Immature natural killer cell (primary cell): ENCODE measurements at regions not wholly inside any gene's neighbourhood (a gene's known extent, or its start where the extent isn't known, plus 50 kb on each side); places are given as distances from the start of the nearest gene placed in this dataset.

Experiments
- DNase-seq, 3 donors: peaks; one replicate each; pipeline ENCODE4 v3.0.0; 2022; ENCODE audit warnings: mixed read lengths in 1 of 3
- H3K27ac Mint-ChIP-seq, 6 donors: one replicate each; pipeline ENCODE4 v1.8.0; 2020; ENCODE audit warnings: mixed read lengths in 6 of 6, mild to moderate bottlenecking in 5 of 6, inconsistent platforms in 4 of 6, moderate library complexity in 3 of 6
- H3K27me3 Mint-ChIP-seq, 3 donors: one replicate each; pipeline ENCODE4 v1.8.0; 2020 to 2021; ENCODE audit warnings: low read depth in 3 of 3, mild to moderate bottlenecking in 3 of 3, mixed read lengths in 3 of 3, moderate library complexity in 3 of 3, inconsistent platforms in 1 of 3
- H3K36me3 Mint-ChIP-seq, 3 donors: one replicate each; pipeline ENCODE4 v1.8.0; 2020; ENCODE audit warnings: mixed read lengths in 3 of 3, inconsistent platforms in 2 of 3, mild to moderate bottlenecking in 2 of 3
- H3K4me1 Mint-ChIP-seq, 2 donors: one replicate each; pipeline ENCODE4 v1.8.0; 2020; ENCODE audit warnings: inconsistent platforms in 2 of 2, mild to moderate bottlenecking in 2 of 2, mixed read lengths in 2 of 2, moderate library complexity in 1 of 2
- H3K4me3 Mint-ChIP-seq, 5 donors: one replicate each; pipeline ENCODE4 v1.8.0; 2020; ENCODE audit warnings: mild to moderate bottlenecking in 5 of 5, mixed read lengths in 5 of 5, inconsistent platforms in 3 of 5, moderate library complexity in 3 of 5
- H3K9me3 Mint-ChIP-seq, 6 donors: one replicate each; pipeline ENCODE4 v1.8.0; 2020; ENCODE audit warnings: mild to moderate bottlenecking in 6 of 6, mixed read lengths in 6 of 6, inconsistent platforms in 4 of 6, moderate library complexity in 3 of 6

GRCh38 chr12:127774828-127775227 is 492.1 kb upstream of the TMEM132C start:
- Mint-ChIP-seq H3K27me3 (peaks cover 0 to 4% (median 3%) of the 10 kb centered on the region in 3 donors), H3K36me3 (no peaks in the 10 kb centered on the region)

GRCh38 chr12:127779301-127780045 is 487.5 kb upstream of the TMEM132C start:
- Mint-ChIP-seq H3K4me1 (no peaks in the 10 kb centered on the region), H3K27me3 (peaks cover 0 to 3% (median 2%) of the 10 kb centered on the region in 3 donors), H3K27ac (no peak overlapping the region), H3K9me3 (peaks cover 0 to 4% (median 0%) of the 10 kb centered on the region in 6 donors), H3K4me3 (no peak overlapping the region), H3K36me3 (no peaks in the 10 kb centered on the region)
- DNase-seq, result no peak

More at GRCh38 chr12:127774828-127775227, 492.1 kb upstream of the TMEM132C start:
- no peak for DNase-seq
- Mint-ChIP-seq H3K27ac (no peak overlapping the region), H3K4me1 (no peaks in the 10 kb centered on the region), H3K9me3 (peaks cover 0 to 5% (median 0%) of the 10 kb centered on the region in 6 donors), H3K4me3 (no peak overlapping the region)

DNA sequence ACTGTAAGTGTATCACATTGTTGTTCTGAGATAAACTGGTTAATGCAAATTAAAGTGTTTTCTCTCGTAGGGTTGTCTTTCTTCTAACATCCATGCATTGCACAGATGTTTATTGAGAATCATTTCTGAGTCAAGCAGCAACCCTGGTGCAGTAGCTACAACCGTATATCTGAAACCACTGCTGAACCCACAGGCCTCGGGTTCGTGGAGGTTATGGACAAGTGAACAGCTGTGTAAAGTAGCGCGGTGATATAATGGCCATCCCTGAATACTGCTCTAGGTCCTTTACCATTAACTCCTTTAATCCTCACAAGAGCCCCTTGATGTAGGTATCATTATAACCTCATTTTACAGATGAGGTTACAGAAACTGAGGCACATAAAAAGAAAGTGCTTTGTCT is 486.1 kb upstream of the TMEM132C start:
- H3K27ac Mint-ChIP-seq, result no peak overlapping the region
- peaks cover 0 to 3% (median 2%) of the 10 kb centered on the region in 3 donors for H3K27me3 Mint-ChIP-seq
- H3K4me1 Mint-ChIP-seq, result no peaks in the 10 kb centered on the region
- H3K4me3 Mint-ChIP-seq, result no peak overlapping the region
- no peaks in the 10 kb centered on the region for H3K36me3 Mint-ChIP-seq
- no peak for DNase-seq
- peaks cover 0 to 7% (median 0%) of the 10 kb centered on the region in 6 donors for H3K9me3 Mint-ChIP-seq

GRCh38 chr12:127781336-127781735 is 485.6 kb upstream of the TMEM132C start:
- Mint-ChIP-seq H3K36me3 (no peaks in the 10 kb centered on the region), H3K27me3 (peaks cover 0 to 3% (median 2%) of the 10 kb centered on the region in 3 donors), H3K27ac (no peak overlapping the region), H3K4me1 (no peaks in the 10 kb centered on the region), H3K9me3 (peaks cover 0 to 7% (median under 1%) of the 10 kb centered on the region in 6 donors), H3K4me3 (no peak overlapping the region)
- DNase-seq, result no peak

DNA sequence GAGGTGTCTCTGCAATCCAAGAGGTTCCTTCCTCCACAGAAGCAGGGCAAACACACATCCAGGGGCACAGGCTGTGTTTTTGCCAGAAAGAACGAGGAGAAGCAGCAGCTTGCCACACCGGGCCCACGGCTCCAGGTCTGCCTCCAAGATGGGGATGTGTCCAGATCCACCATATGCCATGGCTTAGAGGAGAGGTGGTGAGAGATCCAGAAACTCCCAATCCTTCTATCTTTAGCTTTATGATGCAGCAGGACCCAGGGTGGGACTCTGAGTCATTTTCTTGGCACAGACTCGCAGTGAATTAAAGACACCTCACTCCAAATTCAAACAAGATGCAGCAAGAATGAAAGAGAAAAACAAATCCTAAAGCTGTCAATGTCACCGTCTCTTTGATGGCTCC is 481.4 kb upstream of the TMEM132C start:
- peaks cover 0 to 1% (median 0%) of the 10 kb centered on the region in 3 donors for H3K27me3 Mint-ChIP-seq
- H3K27ac Mint-ChIP-seq, result no peak overlapping the region
- H3K36me3 Mint-ChIP-seq, result no peaks in the 10 kb centered on the region
- no peak for DNase-seq
- no peaks in the 10 kb centered on the region for H3K4me1 Mint-ChIP-seq
- no peak overlapping the region for H3K4me3 Mint-ChIP-seq
- peaks cover 0 to 15% (median 2%) of the 10 kb centered on the region in 6 donors for H3K9me3 Mint-ChIP-seq

GRCh38 chr12:127785986-127786590 is 480.9 kb upstream of the TMEM132C start:
- H3K9me3 Mint-ChIP-seq, result peaks cover 0 to 15% (median 2%) of the 10 kb centered on the region in 6 donors

DNA sequence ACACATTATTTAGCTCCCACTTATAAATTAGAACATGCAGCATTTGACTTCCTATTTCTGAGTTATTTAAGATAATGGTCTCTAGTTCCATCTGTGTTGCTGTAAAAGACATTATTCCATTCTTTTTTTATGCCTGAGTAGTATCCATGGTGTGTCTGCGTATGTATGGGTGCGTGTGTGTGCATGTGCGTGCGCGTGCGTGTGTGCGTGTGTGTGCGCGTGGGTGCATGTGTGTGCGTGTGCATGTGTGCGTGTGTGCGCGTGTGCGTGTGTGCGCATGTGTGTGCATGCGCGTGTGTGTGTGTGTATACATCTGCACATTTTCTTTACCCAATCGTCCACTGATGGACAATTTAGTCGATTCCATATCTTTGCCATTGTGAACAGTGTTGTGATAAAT is 479.4 kb upstream of the TMEM132C start:
- Mint-ChIP-seq H3K9me3 (peaks cover 0 to 15% (median 3%) of the 10 kb centered on the region in 6 donors), H3K27me3 (peaks cover 0 to 1% (median 0%) of the 10 kb centered on the region in 3 donors), H3K36me3 (no peaks in the 10 kb centered on the region), H3K4me1 (no peaks in the 10 kb centered on the region), H3K27ac (no peak overlapping the region), H3K4me3 (no peak overlapping the region)
- DNase-seq, result no peak

More at GRCh38 chr12:127785986-127786590, 480.9 kb upstream of the TMEM132C start:
- H3K36me3 Mint-ChIP-seq, result no peaks in the 10 kb centered on the region
- H3K4me3 Mint-ChIP-seq, result no peak overlapping the region
- peaks cover 0 to 1% (median 0%) of the 10 kb centered on the region in 3 donors for H3K27me3 Mint-ChIP-seq
- H3K27ac Mint-ChIP-seq, result no peak overlapping the region
- no peak for DNase-seq
- no peaks in the 10 kb centered on the region for H3K4me1 Mint-ChIP-seq

- H3K4me1 Mint-ChIP-seq, result no peaks in the 10 kb centered on the region
- H3K27ac Mint-ChIP-seq, result no peak overlapping the region
- no peaks in the 10 kb centered on the region for H3K36me3 Mint-ChIP-seq
- peaks cover 0 to 8% (median 2%) of the 10 kb centered on the region in 6 donors for H3K9me3 Mint-ChIP-seq
- peaks cover 0 to 1% (median 0%) of the 10 kb centered on the region in 3 donors for H3K27me3 Mint-ChIP-seq
- H3K4me3 Mint-ChIP-seq, result no peak overlapping the region
- DNase-seq, result no peak
Measured at GRCh38 chr12:127790376-127790775, 476.6 kb upstream of the TMEM132C start.

DNA sequence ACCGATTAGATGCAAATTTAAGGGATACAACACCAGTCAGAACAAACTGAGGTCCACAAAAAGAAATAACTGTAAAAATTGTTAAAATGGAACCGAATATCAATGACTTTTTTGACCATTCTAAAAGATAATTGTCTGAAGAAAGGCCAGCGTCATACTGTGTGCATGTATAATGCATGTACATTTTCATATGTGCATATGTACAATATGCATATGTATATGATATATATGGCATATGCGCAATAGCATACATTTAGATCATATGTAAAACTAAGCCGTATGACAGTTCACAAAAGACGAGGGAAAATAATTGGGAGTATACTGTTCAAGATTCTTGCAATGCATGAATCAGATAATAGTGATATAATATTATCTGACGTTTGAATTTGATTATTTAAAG is 475.8 kb upstream of the TMEM132C start:
- no peak overlapping the region for H3K27ac Mint-ChIP-seq
- DNase-seq, result no peak
- peaks cover 0 to 1% (median 0%) of the 10 kb centered on the region in 3 donors for H3K27me3 Mint-ChIP-seq
- H3K36me3 Mint-ChIP-seq, result no peaks in the 10 kb centered on the region
- H3K9me3 Mint-ChIP-seq, result peaks cover 0 to 8% (median 2%) of the 10 kb centered on the region in 6 donors
- no peaks in the 10 kb centered on the region for H3K4me1 Mint-ChIP-seq
- H3K4me3 Mint-ChIP-seq, result no peak overlapping the region

- H3K27me3 Mint-ChIP-seq, result no peaks in the 10 kb centered on the region
- no peaks in the 10 kb centered on the region for H3K4me1 Mint-ChIP-seq
- peaks cover 0 to 9% (median 6%) of the 10 kb centered on the region in 6 donors for H3K9me3 Mint-ChIP-seq
- no peak overlapping the region for H3K27ac Mint-ChIP-seq
- H3K4me3 Mint-ChIP-seq, result no peak overlapping the region
- no peak for DNase-seq
- H3K36me3 Mint-ChIP-seq, result no peaks in the 10 kb centered on the region
Measured at GRCh38 chr12:127797918-127798317, 469.1 kb upstream of the TMEM132C start.

- DNase-seq, result no peak
- Mint-ChIP-seq H3K4me3 (no peak overlapping the region), H3K9me3 (peaks cover 0 to 9% (median 9%) of the 10 kb centered on the region in 6 donors), H3K27ac (no peak overlapping the region), H3K36me3 (no peaks in the 10 kb centered on the region), H3K4me1 (no peaks in the 10 kb centered on the region), H3K27me3 (no peaks in the 10 kb centered on the region)
Measured at GRCh38 chr12:127802271-127802670, 464.7 kb upstream of the TMEM132C start.

GRCh38 chr12:127803545-127803944 is 463.4 kb upstream of the TMEM132C start:
- Mint-ChIP-seq H3K27ac (no peak overlapping the region), H3K9me3 (peaks cover 0 to 9% (median 7%) of the 10 kb centered on the region in 6 donors), H3K4me3 (no peak overlapping the region), H3K27me3 (peaks cover 0 to 2% (median 0%) of the 10 kb centered on the region in 3 donors), H3K36me3 (no peaks in the 10 kb centered on the region), H3K4me1 (no peaks in the 10 kb centered on the region)
- DNase-seq, result no peak

GRCh38 chr12:127809275-127809674 is 457.7 kb upstream of the TMEM132C start:
- no peak overlapping the region for H3K27ac Mint-ChIP-seq
- H3K9me3 Mint-ChIP-seq, result peaks cover 0 to 7% (median under 1%) of the 10 kb centered on the region in 6 donors
- DNase-seq, result no peak
- no peaks in the 10 kb centered on the region for H3K36me3 Mint-ChIP-seq
- H3K27me3 Mint-ChIP-seq, result peaks cover 0 to 2% (median 0%) of the 10 kb centered on the region in 3 donors
- no peak overlapping the region for H3K4me3 Mint-ChIP-seq
- H3K4me1 Mint-ChIP-seq, result no peaks in the 10 kb centered on the region

GRCh38 chr12:127810041-127810440 is 456.9 kb upstream of the TMEM132C start:
- no peak for DNase-seq
- H3K27ac Mint-ChIP-seq, result no peak overlapping the region
- H3K4me1 Mint-ChIP-seq, result no peaks in the 10 kb centered on the region
- H3K4me3 Mint-ChIP-seq, result no peak overlapping the region
- peaks cover 0 to 2% (median 0%) of the 10 kb centered on the region in 3 donors for H3K27me3 Mint-ChIP-seq
- H3K36me3 Mint-ChIP-seq, result no peaks in the 10 kb centered on the region
- H3K9me3 Mint-ChIP-seq, result peaks cover 0 to 7% (median under 1%) of the 10 kb centered on the region in 6 donors
